DLD1 (cell line): ENCODE measurements at regions not wholly inside any gene's neighbourhood (a gene's known extent, or its start where the extent isn't known, plus 50 kb on each side); places are given as distances from the start of the nearest gene placed in this dataset.

Experiments
- in situ Hi-C: cut with HindIII; loops from 2 replicates; pipeline ENCODE4 v1.10.0; 2017; ENCODE audit warnings: low sequenced_read_pairs

DNA sequence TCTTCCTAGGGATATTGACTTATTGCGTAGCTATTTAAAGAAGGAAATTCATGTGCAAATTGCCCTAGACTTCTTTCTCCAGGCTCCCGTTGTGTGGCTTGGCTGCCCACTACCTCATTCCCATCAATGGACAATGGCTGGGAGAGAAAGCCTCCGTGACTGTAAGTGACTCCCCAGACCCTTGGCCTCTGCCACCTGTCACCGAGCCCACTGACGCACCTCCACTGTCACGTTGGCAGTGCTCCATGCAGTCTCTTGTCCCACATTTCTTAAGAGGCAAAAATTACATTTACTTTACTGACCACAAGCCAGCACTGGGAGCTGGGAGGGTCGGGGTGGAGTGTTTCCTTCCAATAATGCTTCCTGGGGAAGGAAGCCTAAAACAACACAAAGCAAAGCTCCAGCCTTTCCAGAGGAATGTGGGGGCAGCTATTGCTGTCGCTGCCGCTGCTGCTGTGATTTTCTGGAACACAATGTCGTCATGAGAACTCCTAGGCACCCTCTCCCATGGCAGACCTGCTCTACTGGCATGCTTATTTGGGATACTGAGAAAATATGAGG is 89.7 kb upstream of the STEAP1B start:
- in situ Hi-C loops, result no loop called here

DNA sequence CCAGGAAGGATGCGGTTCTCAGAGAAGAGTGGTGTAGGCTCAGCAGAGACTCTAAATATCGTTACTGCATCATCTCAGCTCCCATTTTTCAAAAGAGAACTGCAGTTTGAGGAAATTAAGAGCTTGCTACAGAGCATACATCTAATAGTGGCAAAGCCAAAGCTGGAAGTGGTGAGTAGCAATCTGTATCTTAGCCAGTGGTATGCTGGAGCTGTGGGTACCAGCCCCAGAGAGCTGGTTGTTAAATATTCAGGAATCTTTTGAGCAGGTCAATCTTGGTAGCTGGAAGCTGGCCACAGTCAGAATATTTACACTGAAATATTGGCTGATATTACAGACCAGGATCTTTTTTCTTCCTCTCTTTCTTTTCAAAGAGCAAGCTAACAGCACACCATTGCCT is 88.4 kb upstream of the STEAP1B start:
- in situ Hi-C loops, result no loop called here

GRCh38 chr7:22587322-22587721 is 87.3 kb upstream of the STEAP1B start:
- in situ Hi-C loops, result no loop called here

- in situ Hi-C loops, result no loop called here
Observed at GRCh38 chr7:22586786-22587140, 86.8 kb upstream of the STEAP1B start.

GRCh38 chr7:22586101-22586785 is 86.3 kb upstream of the STEAP1B start:
- in situ Hi-C loops, result no loop called here

DNA sequence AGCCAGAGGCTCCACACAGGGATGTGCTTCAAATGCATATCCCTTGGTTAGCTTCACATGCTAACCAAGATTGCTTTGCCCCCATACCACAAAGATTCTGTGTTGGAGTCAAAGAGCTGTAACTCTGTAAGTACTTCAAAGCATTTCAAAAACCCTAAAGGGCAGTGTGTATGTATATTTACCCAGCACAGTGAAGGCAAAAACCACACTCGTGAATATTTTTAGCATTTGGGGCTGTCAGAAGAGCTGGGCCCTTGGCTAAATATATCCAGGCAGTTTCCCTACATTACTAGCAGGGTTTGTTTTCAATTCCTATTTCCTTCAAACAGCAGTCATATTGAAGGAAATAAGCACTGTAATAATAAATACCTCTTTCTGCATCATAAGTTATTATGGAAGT is 84.2 kb upstream of the STEAP1B start:
- in situ Hi-C loops, result no loop called here

- in situ Hi-C loops, result no loop called here
Observed at GRCh38 chr7:22582863-22583622, 83.1 kb upstream of the STEAP1B start.

DNA sequence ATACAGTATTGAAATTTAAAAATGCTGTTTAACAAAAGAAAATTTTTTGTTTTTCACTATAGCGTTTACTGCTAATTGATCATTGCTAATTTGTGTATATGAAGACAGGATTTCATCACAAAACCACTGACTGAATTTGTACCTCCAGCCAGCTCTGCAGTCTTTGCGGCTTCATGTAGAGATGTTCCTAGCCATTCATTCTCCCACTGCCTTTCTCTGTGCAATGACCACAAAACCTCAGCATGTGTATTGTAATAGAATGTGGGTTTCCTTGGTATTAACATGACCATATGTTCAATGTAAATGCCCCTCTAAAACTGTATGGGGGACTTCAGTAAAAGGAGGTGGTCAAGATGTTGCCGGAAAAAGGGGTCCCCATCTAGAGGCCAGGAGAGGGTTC is 81.1 kb upstream of the STEAP1B start:
- in situ Hi-C loops, result no loop called here

- in situ Hi-C loops, result no loop called here
Observed at GRCh38 chr7:22579961-22580360, 80.0 kb upstream of the STEAP1B start.

DNA sequence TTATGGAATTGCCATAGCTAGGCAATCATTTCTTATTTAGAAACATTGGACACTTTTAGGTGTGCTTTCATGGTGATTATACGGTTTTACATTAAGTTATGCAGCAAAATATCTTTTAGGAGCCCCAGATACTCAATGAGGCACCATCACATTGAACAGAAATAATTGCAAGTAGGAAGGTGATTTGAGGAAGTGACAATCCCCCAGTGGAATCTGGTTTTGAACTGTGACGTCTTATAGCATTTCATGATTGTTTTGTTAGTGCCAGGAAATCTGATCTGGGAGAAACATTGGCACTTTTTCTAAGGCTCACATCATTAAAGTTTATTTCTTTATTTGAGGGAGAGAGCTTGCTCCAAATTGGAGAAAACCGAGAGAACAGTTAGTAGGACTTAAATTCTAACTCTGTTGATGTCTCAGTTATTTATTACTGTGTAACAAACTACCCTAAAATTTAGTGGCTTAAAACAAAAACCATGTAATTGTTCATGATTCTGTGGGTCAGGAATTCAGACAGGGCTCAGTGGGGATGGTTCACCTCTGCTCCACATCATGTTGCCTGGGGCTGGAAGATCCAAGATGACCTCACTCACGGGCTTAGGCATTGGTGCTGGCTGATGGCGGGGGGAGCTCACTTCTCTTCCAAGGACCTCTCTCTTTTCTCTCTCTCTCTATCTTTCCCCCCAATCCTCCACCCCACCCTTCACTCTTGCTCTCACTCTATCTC is 78.2 kb upstream of the STEAP1B start:
- in situ Hi-C loops, result no loop called here

DNA sequence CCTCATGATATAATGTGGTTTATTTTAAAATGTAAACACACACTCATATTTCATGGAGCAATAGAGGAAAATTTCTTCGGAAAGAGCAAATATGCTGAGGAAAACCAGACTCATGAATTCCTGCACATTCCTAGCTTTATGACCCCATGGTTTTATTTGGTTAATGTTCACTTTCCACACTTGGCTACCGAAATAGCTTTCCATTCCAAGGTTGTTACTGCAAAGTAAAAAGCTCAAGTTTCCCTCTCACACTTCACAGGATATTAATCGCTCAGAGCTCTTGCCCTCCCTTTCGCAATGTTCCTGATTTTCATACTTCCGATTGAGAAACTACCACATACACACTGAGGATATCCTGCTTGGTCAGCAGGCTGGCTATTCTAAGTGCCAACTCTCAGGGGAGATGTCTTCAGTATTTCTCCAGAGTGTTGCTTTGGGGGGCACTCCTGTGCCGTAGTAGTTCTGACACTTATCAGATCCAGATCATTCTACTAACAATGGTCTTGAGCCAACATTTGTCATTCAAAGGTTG is 77.5 kb upstream of the STEAP1B start:
- in situ Hi-C loops, result no loop called here

GRCh38 chr7:22576612-22577469 is 76.9 kb upstream of the STEAP1B start:
- in situ Hi-C loops, result no loop called here

GRCh38 chr7:22574754-22575520 is 74.9 kb upstream of the STEAP1B start:
- in situ Hi-C loops, result no loop called here

- in situ Hi-C loops, result no loop called here
Observed at GRCh38 chr7:22572937-22573336, 72.9 kb upstream of the STEAP1B start.

DNA sequence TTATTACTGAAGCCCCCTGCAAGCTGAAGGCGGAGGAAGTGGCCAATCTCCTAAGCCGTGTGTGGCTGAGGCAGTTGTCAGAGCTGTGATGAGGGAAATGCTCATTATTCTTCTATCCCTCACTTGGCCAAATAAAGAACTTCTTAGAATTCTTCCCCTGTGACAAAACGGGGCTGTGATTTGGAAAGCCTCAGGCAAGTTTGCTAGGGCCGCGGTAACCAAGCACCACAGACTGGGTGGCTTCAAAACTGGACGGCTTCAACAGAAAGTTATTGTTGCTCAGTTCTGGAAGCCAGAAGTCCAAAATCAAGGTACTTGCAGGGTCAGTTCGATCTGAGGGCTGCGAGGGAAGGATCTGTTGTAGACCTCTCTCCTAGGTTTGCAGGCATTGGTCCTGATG is 72.3 kb upstream of the STEAP1B start:
- in situ Hi-C loops, result no loop called here

DNA sequence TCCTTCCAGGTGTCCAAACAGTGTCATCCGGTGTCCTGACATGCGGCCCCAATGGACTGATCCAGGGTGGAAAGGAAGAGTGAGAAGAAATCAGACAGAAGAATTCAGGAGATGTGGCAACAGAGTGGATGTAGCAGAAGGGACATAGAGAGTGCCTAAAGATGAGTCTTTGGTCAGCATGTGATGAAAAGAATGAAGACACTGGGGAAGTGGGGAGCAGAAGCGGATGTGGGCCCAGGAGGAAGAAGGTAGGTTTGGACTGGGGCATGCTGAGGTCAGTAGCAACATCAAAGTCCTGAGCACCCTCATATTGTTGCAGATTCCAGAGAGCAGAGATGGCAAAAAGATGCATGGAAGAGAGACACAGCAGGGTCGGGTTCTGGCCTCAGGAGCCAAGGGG is 71.8 kb upstream of the STEAP1B start:
- in situ Hi-C loops, result no loop called here

DNA sequence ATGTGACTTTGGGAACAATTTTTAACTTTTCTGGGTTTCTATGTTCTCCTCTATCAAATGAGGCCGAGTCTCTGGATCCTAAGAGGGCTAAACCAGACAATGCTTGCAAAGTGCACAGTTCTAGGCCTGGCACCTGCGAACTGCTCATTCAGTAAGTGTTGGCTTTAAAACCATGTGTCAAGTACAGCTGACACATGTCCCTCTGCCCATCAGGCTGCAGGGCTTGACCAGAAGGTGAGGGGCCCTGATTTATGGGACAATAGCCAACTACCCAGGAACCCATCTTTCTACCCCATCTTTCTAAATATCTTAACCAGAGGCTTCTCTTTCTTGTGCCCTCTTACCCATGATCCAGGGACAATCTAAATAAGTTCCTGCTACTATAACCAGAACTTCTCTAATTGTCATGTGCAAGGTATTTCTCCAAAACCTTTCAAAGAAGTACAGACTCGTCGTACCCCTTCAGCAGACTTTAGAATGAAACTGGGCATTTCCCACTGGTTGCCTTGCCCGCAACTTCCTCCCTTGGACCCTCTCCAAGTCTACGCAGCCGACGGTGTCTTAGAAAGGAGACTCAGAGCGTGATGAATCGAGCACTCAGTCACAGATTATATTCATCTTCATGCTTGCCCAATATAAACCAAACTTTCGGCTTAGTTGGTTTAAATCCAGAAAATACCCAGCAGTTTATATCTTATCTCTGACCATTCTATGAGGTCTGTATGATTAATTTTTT is 69.8 kb upstream of the STEAP1B start:
- in situ Hi-C loops, result no loop called here

DNA sequence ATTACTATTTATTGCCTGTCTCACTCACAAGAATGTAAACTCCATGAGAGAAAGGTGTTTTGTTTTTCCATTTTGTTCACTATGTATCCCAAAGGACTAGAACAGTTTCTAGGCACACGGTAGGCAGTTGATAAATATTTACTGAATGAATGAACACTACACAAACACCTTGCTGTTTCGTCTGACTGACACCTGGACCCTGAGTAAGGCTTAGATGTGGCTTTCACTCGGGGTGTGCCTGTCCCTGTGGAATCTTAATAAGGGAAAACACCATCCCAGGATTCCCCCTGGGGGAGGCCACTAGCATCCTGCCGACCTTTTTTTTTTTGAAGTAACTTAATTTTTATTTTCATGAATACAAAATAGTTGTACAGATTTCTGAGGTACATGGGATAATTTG is 66.6 kb upstream of the STEAP1B start:
- in situ Hi-C loops, result no loop called here

DNA sequence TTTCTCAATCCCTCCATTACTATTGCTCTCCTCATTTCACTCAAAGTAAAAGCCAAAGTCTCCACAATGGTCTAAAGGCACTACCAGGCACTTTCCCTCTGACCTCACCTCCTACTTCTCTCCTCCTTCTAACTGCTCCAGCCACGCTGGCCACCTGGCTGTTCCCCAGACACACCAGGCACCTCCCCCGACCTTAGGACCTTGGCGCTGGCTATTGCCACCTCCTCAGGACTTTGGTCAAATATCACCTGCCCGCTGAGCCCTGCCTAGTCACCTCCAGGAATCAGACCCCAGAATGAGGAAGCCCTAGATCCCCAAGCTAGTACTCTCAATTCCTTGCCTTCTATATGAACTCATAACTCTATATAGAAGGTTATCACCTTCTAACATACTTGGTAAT is 66.2 kb upstream of the STEAP1B start:
- in situ Hi-C loops, result no loop called here
